GM12878 (cell line): ENCODE measurements at regions not wholly inside any gene's neighbourhood (a gene's known extent, or its start where the extent isn't known, plus 50 kb on each side); places are given as distances from the start of the nearest gene placed in this dataset.

Experiments
- ATAC-seq: fragments of 200-7000 bp; cut with Tn5 transposase; 3 replicates; pipeline ENCODE4 v1.9.1; 2020; ENCODE audit warnings: mild to moderate bottlenecking, moderate library complexity
- BruUV-seq: library from RNA; stranded (reverse); fragments of 400-500 nt; replicated peaks from 2 replicates; lab custom pipeline; 2021; lab: Mats Ljungman, UMichigan
- CTCF ChIA-PET: fragments of 300-600 bp; sonication (Branson Sonifier 250); formaldehyde crosslinking; extraction: SDS; loops from one replicate; lab custom pipeline; 2021; ENCODE audit warnings: inconsistent platforms; lab: Yijun Ruan, JAX
- POLR2A ChIA-PET: fragments of 350-600 bp; formaldehyde crosslinking; extraction: SDS; loops from one replicate; lab custom pipeline; 2021; ENCODE audit warnings: inconsistent platforms; lab: Charles Lee
- RAD21 ChIA-PET: fragments of 300-600 bp; sonication (Branson Sonifier 250); formaldehyde crosslinking; loops from one replicate; lab custom pipeline; 2023; ENCODE audit warnings: antibody characterized with exemption; ENCODE audit not compliant: unreplicated experiment; lab: Charles Lee
- SMC1A ChIA-PET: fragments of 300-600 bp; sonication (Branson Sonifier 250); formaldehyde crosslinking; loops from one replicate; lab custom pipeline; 2023; ENCODE audit not compliant: unreplicated experiment, uncharacterized antibody; lab: Charles Lee
- DNase-seq: peaks from one replicate; pipeline ENCODE4 v3.0.0-alpha.2; 2011; ENCODE audit warnings: low read depth, low spot score
- FAIRE-seq: peaks from 3 replicates; lab custom pipeline; 2011; peaks lifted over from hg19 to GRCh38; lab: Jason Lieb, UNC
- H2AFZ ChIP-seq: 2 replicates; pipeline ENCODE4 v1.6.0; 2011; ENCODE audit warnings: low read depth, low read length, control low read depth; ENCODE audit not compliant: control insufficient read depth
- H3K27ac ChIP-seq: 2 replicates; pipeline ENCODE4 v1.5.1; 2011; ENCODE audit warnings: control low read depth; ENCODE audit not compliant: control insufficient read depth, insufficient read depth
- H3K27me3 ChIP-seq, 2 experiments: replicated peaks in 1 of 2; 2 replicates each; pipeline versions ENCODE4 v1.6.0 to v1.6.1; 2011; ENCODE audit warnings: low read length in 1 of 2; ENCODE audit not compliant: control insufficient read depth in 2 of 2, insufficient read depth in 2 of 2
- H3K36me3 ChIP-seq, 2 experiments: 2 replicates each; pipeline ENCODE4 v1.5.1; 2011; ENCODE audit warnings: low read length in 1 of 2; ENCODE audit not compliant: control insufficient read depth in 2 of 2, insufficient read depth in 2 of 2
- H3K4me1 ChIP-seq: 2 replicates; pipeline ENCODE4 v1.6.1; 2011; ENCODE audit warnings: mild to moderate bottlenecking, low read length, moderate library complexity, mixed read lengths; ENCODE audit not compliant: control insufficient read depth, insufficient read depth
- H3K4me2 ChIP-seq: 2 replicates; pipeline ENCODE4 v1.6.0; 2011; ENCODE audit warnings: control low read depth; ENCODE audit not compliant: control insufficient read depth, insufficient read depth
- H3K4me3 ChIP-seq: fragments of 200-600 bp; sonication (generic); 2 replicates; pipeline ENCODE4 v1.5.1; 2016
- H3K79me2 ChIP-seq: 2 replicates; pipeline ENCODE4 v1.6.0; 2011; ENCODE audit warnings: low read length; ENCODE audit not compliant: control insufficient read depth, insufficient read depth
- H3K9ac ChIP-seq: 2 replicates; pipeline ENCODE4 v1.8.0; 2011; ENCODE audit warnings: low read length, control low read depth, mixed read lengths; ENCODE audit not compliant: control insufficient read depth, insufficient read depth
- H3K9me3 ChIP-seq: replicated peaks from 3 replicates; pipeline ENCODE4 v1.5.1; 2011; ENCODE audit warnings: mild to moderate bottlenecking, low read length; ENCODE audit not compliant: control insufficient read depth, insufficient read depth
- H4K20me1 ChIP-seq: 2 replicates; pipeline ENCODE4 v1.6.0; 2011; ENCODE audit not compliant: control insufficient read depth, insufficient read depth
- CHD1 ChIP-seq: IDR thresholded peaks from 2 replicates; pipeline ENCODE4 v1.6.1; 2012; ENCODE audit warnings: low read depth, low read length, improper control_type of control experiment
- EZH2 ChIP-seq: IDR thresholded peaks from 2 replicates; pipeline ENCODE4 v1.6.1; 2012; ENCODE audit warnings: low read depth, mild to moderate bottlenecking, control low read depth, inconsistent platforms, low read length, borderline replicate concordance; ENCODE audit not compliant: control insufficient read depth
- GABPA ChIP-seq: IDR thresholded peaks from 2 replicates; pipeline ENCODE4 v1.6.1; 2014; ENCODE audit warnings: antibody characterized with exemption, low read depth, mild to moderate bottlenecking, inconsistent platforms
- IRF4 ChIP-seq: IDR thresholded peaks from 2 replicates; pipeline ENCODE4 v1.6.1; 2011; ENCODE audit warnings: low read depth, low read length
- MEF2B ChIP-seq: fragments of 450-650 bp; IDR thresholded peaks from 2 replicates; pipeline ENCODE4 v1.6.1; 2018; ENCODE audit warnings: mild to moderate bottlenecking, moderate library complexity; ENCODE audit not compliant: partially characterized antibody, poor library complexity, severe bottlenecking
- RB1 ChIP-seq: fragments of 450-650 bp; formaldehyde crosslinking; IDR thresholded peaks from 2 replicates; pipeline ENCODE4 v1.6.1; 2017; ENCODE audit warnings: mild to moderate bottlenecking, borderline replicate concordance
- SIX5 ChIP-seq: IDR thresholded peaks from 2 replicates; pipeline ENCODE4 v1.6.1; 2011; ENCODE audit warnings: mild to moderate bottlenecking, low read depth, low read length, moderate library complexity; ENCODE audit not compliant: severe bottlenecking
- TAF1 ChIP-seq: IDR thresholded peaks from 2 replicates; pipeline ENCODE4 v1.6.1; 2011; ENCODE audit warnings: mild to moderate bottlenecking, low read depth, low read length, borderline replicate concordance
- TCF3 ChIP-seq: IDR thresholded peaks from 2 replicates; pipeline ENCODE4 v1.6.1; 2012; ENCODE audit warnings: low read depth, mild to moderate bottlenecking, low read length, borderline replicate concordance; ENCODE audit not compliant: insufficient read depth
- WRNIP1 ChIP-seq: IDR thresholded peaks from 2 replicates; pipeline ENCODE4 v1.6.1; 2011; ENCODE audit warnings: low read depth, low read length, improper control_type of control experiment, borderline replicate concordance
- WGBS: methylation state at CpG from one replicate; pipeline ENCODE4 v1.1.6; 2016; ENCODE audit warnings: low lambda C conversion rate; ENCODE audit not compliant: insufficient replicate concordance, insufficient coverage; ENCODE audit errors: missing lambda C conversion rate; 5-methylcytosine and 5-hydroxymethylcytosine counted together
- in situ Hi-C: fragments of 300-500 bp; cut with MboI; formaldehyde crosslinking; loops from 9 replicates; pipeline ENCODE4 v1.14.3; 2018; ENCODE audit warnings: mixed read lengths
- intact Hi-C: fragments of 100-400 bp; cut with micrococcal nuclease; formaldehyde crosslinking; loops from one replicate; pipeline ENCODE4 v1.14.2; 2022; ENCODE audit not compliant: unreplicated experiment
- TF ChIP-seq, protein P1 (sequence below): IDR thresholded peaks from 2 replicates; pipeline ENCODE4 v1.6.1; 2011; ENCODE audit warnings: low read depth, mild to moderate bottlenecking, low read length, moderate library complexity, borderline replicate concordance; ENCODE audit errors: extremely low read depth
- TF ChIP-seq, protein P2 (sequence below): fragments of 450-650 bp; IDR thresholded peaks from 2 replicates; pipeline ENCODE4 v1.6.1; 2016; ENCODE audit warnings: mild to moderate bottlenecking
- TF ChIP-seq, protein P3 (sequence below): fragments of 450-650 bp; IDR thresholded peaks from 2 replicates; pipeline ENCODE4 v1.6.1; 2017; ENCODE audit warnings: mild to moderate bottlenecking

DNA sequence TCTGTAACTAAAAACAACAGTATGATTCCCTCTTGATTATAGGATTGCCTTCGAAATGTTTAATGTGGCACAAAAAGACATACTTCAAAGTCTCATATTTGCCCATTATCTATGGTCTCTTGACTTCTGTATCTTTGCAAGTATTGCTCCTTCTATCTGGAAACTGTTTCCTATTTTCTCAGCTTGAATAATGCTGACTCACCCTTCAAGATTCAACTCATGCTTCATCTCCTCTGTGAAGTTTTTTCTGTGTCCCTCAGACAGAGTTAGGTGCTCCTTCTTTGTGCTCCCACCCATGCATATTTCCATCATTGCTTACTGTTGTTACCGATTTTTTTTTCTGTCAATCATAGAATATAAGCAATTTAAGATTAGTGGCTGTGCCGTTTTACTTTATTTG is 192.8 kb upstream of the ROBO1 start (continued):
- TF ChIP-seq, protein P1, sequence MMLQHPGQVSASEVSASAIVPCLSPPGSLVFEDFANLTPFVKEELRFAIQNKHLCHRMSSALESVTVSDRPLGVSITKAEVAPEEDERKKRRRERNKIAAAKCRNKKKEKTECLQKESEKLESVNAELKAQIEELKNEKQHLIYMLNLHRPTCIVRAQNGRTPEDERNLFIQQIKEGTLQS = no peak
- TF ChIP-seq MEF2B (no peak), EZH2 (no peak), TAF1 (no peak), RB1 (no peak), SIX5 (no peak), GABPA (no peak), IRF4 (no peak), WRNIP1 (no peak)
- TF ChIP-seq, protein P2, sequence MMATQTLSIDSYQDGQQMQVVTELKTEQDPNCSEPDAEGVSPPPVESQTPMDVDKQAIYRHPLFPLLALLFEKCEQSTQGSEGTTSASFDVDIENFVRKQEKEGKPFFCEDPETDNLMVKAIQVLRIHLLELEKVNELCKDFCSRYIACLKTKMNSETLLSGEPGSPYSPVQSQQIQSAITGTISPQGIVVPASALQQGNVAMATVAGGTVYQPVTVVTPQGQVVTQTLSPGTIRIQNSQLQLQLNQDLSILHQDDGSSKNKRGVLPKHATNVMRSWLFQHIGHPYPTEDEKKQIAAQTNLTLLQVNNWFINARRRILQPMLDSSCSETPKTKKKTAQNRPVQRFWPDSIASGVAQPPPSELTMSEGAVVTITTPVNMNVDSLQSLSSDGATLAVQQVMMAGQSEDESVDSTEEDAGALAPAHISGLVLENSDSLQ = no peak

DNA sequence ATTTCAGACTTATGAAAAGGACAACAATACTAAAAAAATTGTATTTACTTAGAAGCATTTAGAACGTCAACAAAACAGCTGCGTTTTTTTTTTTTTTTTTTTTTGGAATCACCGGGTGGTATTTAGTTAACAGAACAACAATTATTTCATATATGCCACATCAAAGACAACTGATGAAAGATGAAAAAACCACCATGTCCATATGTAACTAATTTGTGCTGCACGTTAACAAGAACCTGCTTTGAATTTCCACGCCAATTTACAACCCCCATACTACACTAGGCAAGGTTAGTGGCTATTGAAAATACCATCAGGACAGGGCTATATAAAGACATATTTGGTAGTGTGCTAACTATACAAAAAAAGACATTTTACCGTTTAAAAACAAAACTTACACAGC is 189.3 kb upstream of the ROBO1 start:
- no peaks in the 10 kb centered on the region for H3K27me3 ChIP-seq
- no peaks in the 10 kb centered on the region for H4K20me1 ChIP-seq
- FAIRE-seq (no peak), ATAC-seq (no peak), DNase-seq (no peak)
- SMC1A ChIA-PET = no interaction called here
- RAD21 ChIA-PET = interaction anchor here (0.7 kb wide), 1 partner anchor 10 kb away, joined by 3 read pairs; no protein-coding TSS in a partner anchor
- H3K9me3 ChIP-seq = no peaks in the 10 kb centered on the region
- H2AFZ ChIP-seq = no peak overlapping the region
- no peak overlapping the region for H3K27ac ChIP-seq
- intact Hi-C loops = no loop called here
- no peaks in the 10 kb centered on the region for H3K36me3 ChIP-seq
- H3K79me2 ChIP-seq = no peaks in the 10 kb centered on the region
- 25% methylated on average over 5 of the region's 6 CpGs for WGBS
- H3K9ac ChIP-seq = no peak overlapping the region
- no peak overlapping the region for H3K4me2 ChIP-seq
- no peak overlapping the region for H3K4me3 ChIP-seq
- POLR2A ChIA-PET = interaction anchor here (0.6 kb wide), 1 partner anchor 185 kb away, joined by 3 read pairs; no protein-coding TSS in a partner anchor
- BruUV-seq = no TSS peak
- no peaks in the 10 kb centered on the region for H3K4me1 ChIP-seq
- CTCF ChIA-PET = no interaction called here
- in situ Hi-C loops = no loop called here
- TF ChIP-seq, protein P3, sequence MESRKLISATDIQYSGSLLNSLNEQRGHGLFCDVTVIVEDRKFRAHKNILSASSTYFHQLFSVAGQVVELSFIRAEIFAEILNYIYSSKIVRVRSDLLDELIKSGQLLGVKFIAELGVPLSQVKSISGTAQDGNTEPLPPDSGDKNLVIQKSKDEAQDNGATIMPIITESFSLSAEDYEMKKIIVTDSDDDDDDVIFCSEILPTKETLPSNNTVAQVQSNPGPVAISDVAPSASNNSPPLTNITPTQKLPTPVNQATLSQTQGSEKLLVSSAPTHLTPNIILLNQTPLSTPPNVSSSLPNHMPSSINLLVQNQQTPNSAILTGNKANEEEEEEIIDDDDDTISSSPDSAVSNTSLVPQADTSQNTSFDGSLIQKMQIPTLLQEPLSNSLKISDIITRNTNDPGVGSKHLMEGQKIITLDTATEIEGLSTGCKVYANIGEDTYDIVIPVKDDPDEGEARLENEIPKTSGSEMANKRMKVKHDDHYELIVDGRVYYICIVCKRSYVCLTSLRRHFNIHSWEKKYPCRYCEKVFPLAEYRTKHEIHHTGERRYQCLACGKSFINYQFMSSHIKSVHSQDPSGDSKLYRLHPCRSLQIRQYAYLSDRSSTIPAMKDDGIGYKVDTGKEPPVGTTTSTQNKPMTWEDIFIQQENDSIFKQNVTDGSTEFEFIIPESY = no peak
- no peak for TF ChIP-seq TCF3
- no peak for TF ChIP-seq CHD1
- TF ChIP-seq, all 136 proteins: peak for 0
